IMR-90 (cell line): ENCODE measurements at regions not wholly inside any gene's neighbourhood (a gene's known extent, or its start where the extent isn't known, plus 50 kb on each side); places are given as distances from the start of the nearest gene placed in this dataset.

ENCODE experiments used
- ATAC-seq: fragments of 200-7000 bp; cut with Tn5 transposase; 2 replicates; pipeline ENCODE4 v1.9.1; 2020; ENCODE audit warnings: low read depth, mild to moderate bottlenecking, moderate library complexity
- BruUV-seq: library from RNA; stranded (reverse); fragments of 400-500 nt; replicated peaks from 2 replicates; lab custom pipeline; 2021; lab: Mats Ljungman, UMichigan
- CTCF ChIA-PET: fragments of 300-600 bp; formaldehyde crosslinking; extraction: SDS; loops from one replicate; lab custom pipeline; 2021; ENCODE audit warnings: antibody characterized with exemption; lab: Yijun Ruan, JAX
- POLR2A ChIA-PET: fragments of 300-600 bp; sonication (Branson Sonifier 250); formaldehyde crosslinking; loops from one replicate; lab custom pipeline; 2022; ENCODE audit warnings: antibody characterized with exemption; ENCODE audit not compliant: unreplicated experiment; lab: Charles Lee
- DNase-seq: peaks from one replicate; pipeline ENCODE4 v3.0.0; 2013
- H2AFZ ChIP-seq: replicated peaks from 2 replicates; pipeline ENCODE3; 2013; ENCODE audit warnings: low read length, mild to moderate bottlenecking; ENCODE audit not compliant: poor library complexity
- H2AK5ac ChIP-seq: 2 replicates; pipeline ENCODE4 v1.6.1; 2013; ENCODE audit warnings: low read depth, low read length, inconsistent platforms
- H2AK9ac ChIP-seq: replicated peaks from 2 replicates; pipeline ENCODE3; 2013; ENCODE audit warnings: mild to moderate bottlenecking, low read depth, low read length, moderate library complexity; ENCODE audit not compliant: poor library complexity
- H2BK120ac ChIP-seq: 2 replicates; pipeline ENCODE4 v1.6.1; 2013; ENCODE audit warnings: low read depth, low read length, inconsistent platforms
- H2BK15ac ChIP-seq: 3 replicates; pipeline ENCODE4 v1.6.1; 2013; ENCODE audit warnings: low read depth, low read length, inconsistent platforms
- H2BK20ac ChIP-seq: 2 replicates; pipeline ENCODE4 v1.6.1; 2013; ENCODE audit warnings: low read depth, mild to moderate bottlenecking, inconsistent platforms, low read length, moderate library complexity
- H2BK5ac ChIP-seq: 2 replicates; pipeline ENCODE4 v1.6.1; 2013; ENCODE audit warnings: mild to moderate bottlenecking, low read depth, low read length, inconsistent platforms; ENCODE audit not compliant: poor library complexity, severe bottlenecking
- H3K14ac ChIP-seq: replicated peaks from 2 replicates; pipeline ENCODE4 v1.6.1; 2013; ENCODE audit warnings: low read depth, low read length, inconsistent platforms
- H3K18ac ChIP-seq: 2 replicates; pipeline ENCODE4 v1.6.1; 2013; ENCODE audit warnings: low read depth, low read length, control low read depth
- H3K23ac ChIP-seq: 2 replicates; pipeline ENCODE4 v1.6.1; 2013; ENCODE audit warnings: low read depth, low read length, inconsistent platforms
- H3K27ac ChIP-seq: 2 replicates; pipeline ENCODE4 v1.5.1; 2013; ENCODE audit warnings: mild to moderate bottlenecking, control low read depth, low read length; ENCODE audit not compliant: insufficient read depth
- H3K27me3 ChIP-seq: 2 replicates; pipeline ENCODE4 v1.6.1; 2013; ENCODE audit warnings: low read length; ENCODE audit not compliant: control insufficient read depth, insufficient read depth
- H3K36me3 ChIP-seq: 2 replicates; pipeline ENCODE4 v1.6.1; 2013; ENCODE audit warnings: low read length, mixed read lengths; ENCODE audit not compliant: control insufficient read depth, insufficient read depth
- H3K4ac ChIP-seq: 2 replicates; pipeline ENCODE4 v1.6.1; 2013; ENCODE audit warnings: low read depth, low read length, inconsistent platforms
- H3K4me1 ChIP-seq: 2 replicates; pipeline ENCODE4 v1.6.1; 2013; ENCODE audit warnings: low read length, mixed read lengths; ENCODE audit not compliant: control insufficient read depth, insufficient read depth
- H3K4me2 ChIP-seq: 2 replicates; pipeline ENCODE4 v1.6.1; 2013; ENCODE audit warnings: low read depth, mild to moderate bottlenecking, control low read depth, low read length, moderate library complexity
- H3K4me3 ChIP-seq: 2 replicates; pipeline ENCODE4 v1.5.1; 2013; ENCODE audit warnings: low read depth, mild to moderate bottlenecking, control low read depth, low read length, moderate library complexity; ENCODE audit not compliant: insufficient read depth
- H3K56ac ChIP-seq: 2 replicates; pipeline ENCODE4 v1.6.1; 2013; ENCODE audit warnings: low read length, inconsistent platforms; ENCODE audit not compliant: insufficient read depth; ENCODE audit errors: extremely low read depth
- H3K79me1 ChIP-seq, 2 experiments: 2 replicates each; pipeline ENCODE4 v1.6.1; 2013; ENCODE audit warnings: low read length in 2 of 2, inconsistent platforms in 1 of 2, low read depth in 1 of 2
- H3K9ac ChIP-seq: 2 replicates; pipeline ENCODE4 v1.6.1; 2013; ENCODE audit warnings: low read depth, low read length, control low read depth
- H3K9me1 ChIP-seq: 2 replicates; pipeline ENCODE4 v1.6.1; 2013; ENCODE audit warnings: low read length, inconsistent platforms; ENCODE audit not compliant: insufficient read depth
- H3K9me3 ChIP-seq: 2 replicates; pipeline ENCODE4 v1.6.1; 2013; ENCODE audit warnings: low read length; ENCODE audit not compliant: control insufficient read depth, insufficient read depth
- H4K20me1 ChIP-seq: 2 replicates; pipeline ENCODE4 v1.6.1; 2013; ENCODE audit warnings: low read length, inconsistent platforms; ENCODE audit not compliant: insufficient read depth
- H4K5ac ChIP-seq: 2 replicates; pipeline ENCODE4 v1.6.1; 2013; ENCODE audit warnings: mild to moderate bottlenecking, low read depth, low read length, control low read depth
- H4K8ac ChIP-seq, 2 experiments: 2 replicates each; pipeline ENCODE4 v1.6.1; 2013; ENCODE audit warnings: low read depth in 2 of 2, low read length in 2 of 2, control low read depth in 1 of 2, inconsistent platforms in 1 of 2
- H4K91ac ChIP-seq: 2 replicates; pipeline ENCODE4 v1.6.1; 2013; ENCODE audit warnings: low read depth, low read length, inconsistent platforms; ENCODE audit not compliant: insufficient read depth
- RAD21 ChIP-seq: IDR thresholded peaks from 2 replicates; pipeline ENCODE4 v1.6.1; 2012; ENCODE audit warnings: low read length, improper control_type of control experiment
- dilution Hi-C: fragments of 300-500 bp; cut with HindIII; formaldehyde crosslinking; loops from one replicate; pipeline ENCODE4 v1.14.3; 2018; ENCODE audit warnings: low sequenced_read_pairs; ENCODE audit not compliant: unreplicated experiment
- in situ Hi-C: fragments of 300-500 bp; cut with MboI; formaldehyde crosslinking; loops from 3 replicates; pipeline ENCODE4 v1.14.3; 2019; ENCODE audit warnings: low sequenced_read_pairs, inconsistent platforms, mixed read lengths
- intact Hi-C: fragments of 100-400 bp; cut with micrococcal nuclease; formaldehyde crosslinking; loops from 2 replicates; pipeline ENCODE4 v1.10.0; 2022

DNA sequence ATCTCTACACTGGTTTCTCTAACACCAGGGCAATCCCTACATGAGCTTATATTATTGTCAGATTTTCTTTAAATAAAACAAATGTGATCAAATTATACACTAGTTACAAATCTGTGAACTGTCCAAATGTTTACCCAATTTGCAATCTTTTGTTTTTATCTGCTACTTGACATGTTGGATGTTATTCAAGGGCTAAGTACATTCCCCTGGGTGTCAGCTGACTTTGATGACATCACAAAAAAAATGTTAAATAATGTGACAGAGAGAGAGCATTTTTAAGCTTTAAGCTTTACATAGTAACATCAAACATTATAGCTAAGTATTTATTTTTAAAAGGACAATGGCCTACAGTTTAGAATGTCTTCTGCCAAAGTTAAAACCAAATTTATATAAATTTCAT lies 431.3 kb upstream of the PKN2 start:
- dilution Hi-C loops = no loop called here
- no peak overlapping the region for H4K91ac ChIP-seq
- H3K4me3 ChIP-seq = no peak overlapping the region
- intact Hi-C loops = no loop called here
- H2BK15ac ChIP-seq = no peak overlapping the region
- no peak overlapping the region for H2AK9ac ChIP-seq
- no peak overlapping the region for H3K4ac ChIP-seq
- no peak overlapping the region for H3K23ac ChIP-seq
- no peak overlapping the region for H2AK5ac ChIP-seq
- no peak for ATAC-seq
- no peak overlapping the region for H3K27ac ChIP-seq
- H3K56ac ChIP-seq = no peak overlapping the region
- no peaks in the 10 kb centered on the region for H3K27me3 ChIP-seq
- no peak overlapping the region for H2AFZ ChIP-seq
- H3K9me1 ChIP-seq = no peaks in the 10 kb centered on the region
- no peak overlapping the region for H3K4me2 ChIP-seq
- H2BK5ac ChIP-seq = no peak overlapping the region
- CTCF ChIA-PET = no interaction called here
- no peak overlapping the region for H2BK20ac ChIP-seq
- no peaks in the 10 kb centered on the region for H4K20me1 ChIP-seq
- H2BK120ac ChIP-seq = no peak overlapping the region
- H3K18ac ChIP-seq = no peak overlapping the region
- H3K79me1 ChIP-seq = no peaks in the 10 kb centered on the region
- no peaks in the 10 kb centered on the region for H3K9me3 ChIP-seq
- no peak for DNase-seq
- no peak overlapping the region for H4K8ac ChIP-seq
- no TSS peak for BruUV-seq
- no peak overlapping the region for H3K14ac ChIP-seq
- no peak overlapping the region for H3K9ac ChIP-seq
- in situ Hi-C loops = no loop called here
- H4K5ac ChIP-seq = no peak overlapping the region
- no peaks in the 10 kb centered on the region for H3K36me3 ChIP-seq
- TF ChIP-seq RAD21 = no peak
- POLR2A ChIA-PET = no interaction called here
- H3K4me1 ChIP-seq = no peaks in the 10 kb centered on the region
